Fibroblast of villous mesenchyme (primary cell): ENCODE measurements at regions not wholly inside any gene's neighbourhood (a gene's known extent, or its start where the extent isn't known, plus 50 kb on each side); places are given as distances from the start of the nearest gene placed in this dataset.

Experiments
- DNase-seq: peaks from one replicate; pipeline ENCODE4 v3.0.0-alpha.2; 2010; ENCODE audit warnings: low read depth
- H3K4me3 ChIP-seq: 2 replicates; pipeline ENCODE4 v1.5.1; 2011; ENCODE audit warnings: low read depth, mild to moderate bottlenecking, low read length
- CTCF ChIP-seq: IDR thresholded peaks from 2 replicates; pipeline ENCODE4 v1.5.1; 2012; ENCODE audit warnings: low read depth, mild to moderate bottlenecking, low read length; ENCODE audit not compliant: insufficient read depth

GRCh38 chr13:64962404-64962803 is 2267.7 kb downstream of the PCDH9 start:
- DNase-seq: no peak
- H3K4me3 ChIP-seq: no peak overlapping the region
- TF ChIP-seq CTCF: no peak

GRCh38 chr13:64959276-64959675 is 2270.9 kb downstream of the PCDH9 start:
- no peak overlapping the region for H3K4me3 ChIP-seq
- no peak for DNase-seq
- TF ChIP-seq CTCF: no peak

- no peak overlapping the region for H3K4me3 ChIP-seq
- no peak for TF ChIP-seq CTCF
- no peak for DNase-seq
Measured at GRCh38 chr13:64958106-64958505, 2272.0 kb downstream of the PCDH9 start.

- no peak overlapping the region for H3K4me3 ChIP-seq
- DNase-seq: no peak
- no peak for TF ChIP-seq CTCF
Measured at GRCh38 chr13:64938660-64939059, 2291.5 kb downstream of the PCDH9 start.

GRCh38 chr13:64937302-64937701 is 2292.8 kb downstream of the PCDH9 start:
- TF ChIP-seq CTCF: no peak
- no peak for DNase-seq
- H3K4me3 ChIP-seq: no peak overlapping the region

GRCh38 chr13:64936879-64937278 is 2293.3 kb downstream of the PCDH9 start:
- no peak for TF ChIP-seq CTCF
- DNase-seq: no peak
- no peak overlapping the region for H3K4me3 ChIP-seq

GRCh38 chr13:64935441-64935840 is 2294.7 kb downstream of the PCDH9 start:
- no peak for TF ChIP-seq CTCF
- no peak overlapping the region for H3K4me3 ChIP-seq
- DNase-seq: no peak
